Mesodermal cell (in vitro differentiated cells): ENCODE measurements at regions not wholly inside any gene's neighbourhood (a gene's known extent, or its start where the extent isn't known, plus 50 kb on each side); places are given as distances from the start of the nearest gene placed in this dataset.
A peak's percentile ranks its signal among the peaks of the same experiment; 100 is the strongest.
"Not testable (repeated sequence)": the region's sequence is repeated elsewhere in the genome, so short reads cannot be mapped to it uniquely, and the experiment has no call there.

Source experiments
- H3K27ac ChIP-seq: 2 replicates; pipeline ENCODE4 v1.7.0; 2013; ENCODE audit warnings: mild to moderate bottlenecking, low read depth, low read length, moderate library complexity; ENCODE audit not compliant: severe bottlenecking
- H3K36me3 ChIP-seq: 2 replicates; pipeline ENCODE4 v1.7.1; 2013; ENCODE audit warnings: mild to moderate bottlenecking, low read length, moderate library complexity; ENCODE audit not compliant: control insufficient read depth, insufficient read depth
- H3K4me1 ChIP-seq: one replicate; pipeline ENCODE4 v1.7.1; 2013; ENCODE audit warnings: mild to moderate bottlenecking, low read length; ENCODE audit not compliant: insufficient read depth, control insufficient read depth, poor library complexity, severe bottlenecking
- H3K4me3 ChIP-seq: 2 replicates; pipeline ENCODE4 v1.7.0; 2013; ENCODE audit warnings: low read length, control low read depth, mild to moderate bottlenecking; ENCODE audit not compliant: insufficient read depth, poor library complexity, severe bottlenecking; ENCODE audit errors: extremely low read depth
- H3K9me3 ChIP-seq: 2 replicates; pipeline ENCODE4 v1.7.1; 2013; ENCODE audit warnings: mild to moderate bottlenecking, low read length, moderate library complexity; ENCODE audit not compliant: control insufficient read depth
- whole genome bisulfite sequencing, 2 experiments: methylation state at CpG; one replicate each; pipeline ENCODE4 v1.1.5; 2013; ENCODE audit warnings: missing lambda C conversion rate in 2 of 2; ENCODE audit not compliant: insufficient coverage in 2 of 2; 5-methylcytosine and 5-hydroxymethylcytosine counted together

DNA sequence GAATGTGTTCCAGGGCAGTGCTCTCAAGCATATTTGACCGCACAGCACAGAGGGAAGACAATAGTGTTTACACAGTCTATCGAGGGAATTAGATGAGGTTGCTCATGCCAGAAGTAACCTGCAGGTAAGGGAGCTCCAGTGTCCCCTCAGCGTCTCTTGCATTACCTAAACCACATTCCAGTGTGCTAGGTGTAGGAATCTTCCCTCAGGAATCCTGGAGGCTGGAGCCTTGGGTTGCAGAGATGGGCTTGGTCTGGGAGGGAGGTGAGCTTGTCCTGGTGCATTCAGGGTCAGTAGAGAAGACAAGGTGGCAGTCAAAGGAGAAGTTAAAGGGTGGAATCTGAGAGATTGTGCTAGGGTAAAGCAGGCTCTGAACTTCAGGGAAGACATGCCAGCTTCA, 56.3 kb downstream of the SOX14 start:
- Histone ChIP-seq H3K4me3 (no peak overlapping the region), H3K4me1 (no peaks in the 10 kb centered on the region)

DNA sequence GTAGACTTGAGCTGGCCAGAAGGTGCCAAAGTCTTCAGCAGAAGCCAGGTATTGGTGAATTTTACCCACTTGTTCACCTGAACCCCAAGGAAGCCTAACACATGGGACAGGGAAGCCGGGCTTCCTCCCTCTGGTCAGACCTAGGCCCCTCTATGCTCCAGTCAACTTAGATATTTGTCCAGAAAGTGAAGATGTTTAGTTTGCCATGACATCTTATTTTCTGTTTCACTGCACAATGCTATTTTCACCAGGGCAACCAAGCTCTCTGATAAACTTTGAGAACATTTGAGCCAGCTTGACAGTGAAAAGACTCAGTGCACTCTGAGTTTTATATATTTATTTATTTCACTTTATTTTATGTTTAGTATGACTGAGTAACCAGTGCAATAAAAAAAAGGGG, 71.0 kb downstream of the SOX14 start:
- Histone ChIP-seq H3K36me3 (no peaks in the 10 kb centered on the region), H3K4me3 (no peak overlapping the region)
- WGBS, 2 experiments, result 100% methylated on average over 1 of the region's 1 CpG; no CpG with 5 or more reads in 1 of the 2 experiments

More for the DNA sequence above, 56.3 kb downstream of the SOX14 start:
- no peaks in the 10 kb centered on the region for H3K36me3 ChIP-seq
- H3K27ac ChIP-seq, result no peak overlapping the region
- 83 to 100% methylated on average over 1 of the region's 3 CpGs for WGBS, 2 experiments
- H3K9me3 ChIP-seq, result no peaks in the 10 kb centered on the region

DNA sequence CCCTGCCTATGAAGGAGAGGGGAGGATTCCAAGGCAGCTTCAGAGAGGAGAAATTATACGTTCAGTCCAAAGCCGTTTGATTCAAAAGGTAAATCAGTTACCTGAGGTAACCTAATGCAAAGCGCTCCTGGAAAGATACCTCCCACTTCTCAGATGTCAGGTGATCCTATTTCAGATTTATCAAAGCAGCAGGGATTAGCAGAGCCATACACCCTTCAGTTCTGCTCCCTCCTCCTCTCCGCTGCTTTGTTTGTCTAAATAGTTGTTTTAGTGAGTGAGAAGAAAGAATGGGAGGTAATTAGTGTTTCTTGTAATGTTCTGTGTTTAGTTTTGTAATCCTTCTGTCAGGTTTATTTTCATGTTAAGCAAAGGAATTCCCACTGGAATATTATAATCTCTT, 81.1 kb downstream of the SOX14 start:
- H3K4me3 ChIP-seq, result no peak overlapping the region
- no peak overlapping the region for H3K27ac ChIP-seq
- WGBS, 2 experiments, result 59 to 60% methylated on average over 3 of the region's 4 CpGs
- no peaks in the 10 kb centered on the region for H3K9me3 ChIP-seq
- no peaks in the 10 kb centered on the region for H3K36me3 ChIP-seq
- H3K4me1 ChIP-seq, result no peaks in the 10 kb centered on the region

More for the DNA sequence above, 71.0 kb downstream of the SOX14 start:
- Histone ChIP-seq H3K4me1 (no peaks in the 10 kb centered on the region), H3K27ac (no peak overlapping the region), H3K9me3 (no peaks in the 10 kb centered on the region)

DNA sequence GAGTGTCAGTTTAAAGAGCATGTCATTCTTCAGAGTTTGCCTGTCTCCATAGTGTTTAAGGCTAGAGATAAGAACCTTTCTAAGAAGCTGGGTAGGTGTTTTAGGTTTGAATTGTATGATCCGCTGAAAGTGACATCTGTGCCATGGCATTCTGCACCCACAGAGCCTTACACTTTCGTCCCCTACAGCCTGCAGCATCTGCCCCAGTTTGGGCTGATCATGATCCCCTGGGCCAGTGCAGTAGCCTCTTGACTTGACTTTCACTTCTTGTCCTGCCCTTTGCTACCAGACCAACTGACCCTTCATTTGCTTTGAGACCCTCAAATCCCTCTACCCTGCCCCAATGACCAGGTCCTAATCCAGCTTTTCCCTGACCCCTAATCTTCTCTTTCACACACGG, 81.6 kb downstream of the SOX14 start:
- 82 to 95% methylated on average over 2 to 3 of the region's 3 CpGs for WGBS, 2 experiments

DNA sequence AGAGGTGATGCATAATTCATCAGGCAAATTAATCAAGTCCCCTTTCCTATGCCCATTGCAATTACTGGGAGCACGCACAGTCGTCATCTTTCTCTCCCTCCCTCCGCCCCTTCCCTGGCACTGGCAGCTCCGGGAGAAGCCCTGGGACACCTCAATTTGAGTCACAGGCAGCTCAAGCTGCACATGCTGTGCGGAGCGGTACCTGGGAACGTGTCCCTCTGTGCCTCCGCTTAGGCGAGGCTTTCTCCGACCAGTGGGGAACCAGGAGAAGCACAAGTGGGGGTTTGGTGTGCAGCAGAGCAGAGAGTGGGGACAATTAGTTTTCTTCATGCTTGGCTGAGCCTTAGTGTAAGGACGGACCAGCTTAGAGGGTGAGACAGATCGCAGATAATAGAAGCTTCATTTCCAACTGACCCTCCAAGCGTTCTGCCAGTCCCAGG, 88.3 kb downstream of the SOX14 start:
- no peak overlapping the region for H3K4me3 ChIP-seq
- WGBS, 2 experiments, result 88 to 90% methylated on average over 9 to 13 of the region's 13 CpGs
- no peak overlapping the region for H3K27ac ChIP-seq
- H3K4me1 ChIP-seq, result peaks cover 11% of the 10 kb centered on the region
- H3K36me3 ChIP-seq, result no peaks in the 10 kb centered on the region
- H3K9me3 ChIP-seq, result no peaks in the 10 kb centered on the region

More for the DNA sequence above, 81.6 kb downstream of the SOX14 start:
- H3K27ac ChIP-seq, result no peak overlapping the region
- no peaks in the 10 kb centered on the region for H3K9me3 ChIP-seq
- no peaks in the 10 kb centered on the region for H3K4me1 ChIP-seq
- H3K4me3 ChIP-seq, result no peak overlapping the region
- H3K36me3 ChIP-seq, result no peaks in the 10 kb centered on the region

DNA sequence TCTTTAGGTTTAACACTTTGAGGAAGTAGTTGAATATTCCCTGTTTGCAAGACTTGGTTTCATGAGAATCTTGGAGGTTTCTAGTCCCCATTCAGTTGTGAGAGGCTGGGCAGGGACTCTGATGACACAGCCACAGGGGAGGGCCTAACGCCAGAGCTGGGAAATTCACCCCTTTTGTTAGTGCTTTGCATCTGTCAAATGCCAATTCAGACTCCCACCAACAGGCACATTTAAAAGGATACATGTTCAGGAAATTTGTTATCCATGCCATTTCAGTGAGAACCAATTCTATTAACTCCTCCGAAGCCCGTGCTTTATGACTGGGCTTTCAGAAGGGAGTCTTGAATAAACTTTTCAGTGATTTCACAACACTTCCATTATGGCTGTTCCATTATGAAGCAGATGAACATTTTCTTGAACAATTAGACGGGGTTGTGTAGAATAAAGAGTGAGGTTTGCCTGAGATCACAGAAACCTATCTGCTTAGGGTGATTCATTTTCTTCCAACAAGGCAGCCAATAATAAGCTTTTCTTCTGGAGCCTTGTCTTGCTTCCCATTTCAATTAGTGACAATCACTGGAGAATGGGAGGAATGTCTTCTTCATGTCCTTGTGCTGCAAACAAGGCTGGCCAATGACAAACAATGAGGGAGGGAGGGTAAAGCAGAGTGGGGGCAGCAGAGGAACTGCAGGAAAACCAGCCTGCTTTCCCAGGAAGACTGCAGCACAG, 90.6 kb downstream of the SOX14 start:
- no peaks in the 10 kb centered on the region for H3K9me3 ChIP-seq
- peak overlapping the region; percentile 64 for H3K27ac ChIP-seq
- WGBS, 2 experiments, result 25 to 57% methylated on average over 2 of the region's 4 CpGs
- H3K36me3 ChIP-seq, result no peaks in the 10 kb centered on the region
- peaks cover 11% of the 10 kb centered on the region for H3K4me1 ChIP-seq
- no peak overlapping the region for H3K4me3 ChIP-seq

DNA sequence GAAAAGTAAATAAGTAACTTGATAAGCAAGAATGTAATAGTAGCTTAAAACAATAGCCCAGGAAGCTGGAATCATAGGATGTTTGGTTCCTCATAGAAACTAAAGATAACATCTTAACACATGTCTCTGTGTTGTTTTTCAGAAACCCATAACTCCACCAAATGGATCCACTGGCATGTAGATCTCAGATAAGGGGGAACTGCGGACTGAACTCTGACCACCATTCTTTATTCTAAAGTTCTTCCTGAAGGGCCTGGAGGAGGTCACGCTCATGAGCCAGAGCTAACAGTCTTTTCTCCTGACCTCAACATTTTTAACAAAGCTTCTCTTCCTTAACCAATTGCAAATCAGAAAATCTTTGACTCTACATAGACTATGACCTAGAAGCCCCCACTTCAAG, 101.9 kb downstream of the SOX14 start:
- peaks cover 5% of the 10 kb centered on the region for H3K9me3 ChIP-seq
- H3K4me3 ChIP-seq, result no peak overlapping the region
- H3K27ac ChIP-seq, result no peak overlapping the region
- 90 to 100% methylated on average over 2 of the region's 2 CpGs for WGBS, 2 experiments
- H3K4me1 ChIP-seq, result peaks cover 4% of the 10 kb centered on the region
- H3K36me3 ChIP-seq, result no peaks in the 10 kb centered on the region

DNA sequence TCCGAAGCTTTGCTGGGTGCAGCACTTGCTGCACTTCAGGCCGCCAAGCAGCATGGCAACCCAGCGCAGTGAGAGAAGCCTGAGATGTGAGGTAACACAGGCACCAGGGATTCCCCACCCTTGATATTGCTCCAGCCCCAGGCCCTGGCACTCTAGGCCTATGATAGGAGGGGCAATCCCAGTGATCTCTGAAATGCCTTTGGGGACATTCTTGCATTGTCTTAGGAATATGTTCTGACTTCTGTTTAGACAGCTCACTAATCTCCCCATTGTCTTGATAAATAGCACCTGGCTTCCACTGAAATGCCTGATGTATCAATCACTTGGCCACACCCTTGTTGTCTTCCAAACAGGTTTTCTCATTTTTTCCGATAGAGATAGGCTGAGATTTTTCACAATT, 102.8 kb downstream of the SOX14 start:
- Histone ChIP-seq H3K9me3 (peaks cover 5% of the 10 kb centered on the region), H3K36me3 (no peaks in the 10 kb centered on the region), H3K4me1 (peaks cover 4% of the 10 kb centered on the region), H3K4me3 (no peak overlapping the region), H3K27ac (no peak overlapping the region)
- WGBS, 2 experiments, result 92 to 93% methylated on average over 2 to 4 of the region's 4 CpGs

DNA sequence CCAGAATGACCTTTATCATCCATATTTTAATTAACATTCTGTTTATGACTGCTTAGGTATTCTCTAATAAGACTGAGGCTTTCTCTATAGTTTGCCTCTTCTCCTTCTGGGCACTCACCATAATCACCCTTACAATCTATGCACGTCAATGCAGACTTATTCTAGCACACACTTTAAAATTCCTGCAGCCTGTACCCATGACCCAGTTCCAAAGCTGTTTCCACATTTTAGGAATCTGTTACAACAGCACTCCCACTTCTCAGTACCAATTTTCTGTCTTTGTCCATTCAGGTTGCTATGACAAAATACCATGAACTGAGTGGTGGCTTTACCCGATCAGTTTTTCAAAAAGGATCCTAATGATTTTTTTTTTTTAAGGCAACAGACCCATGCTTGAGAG, 103.5 kb downstream of the SOX14 start:
- peaks cover 4% of the 10 kb centered on the region for H3K4me1 ChIP-seq
- H3K9me3 ChIP-seq, result peaks cover 5% of the 10 kb centered on the region
- no peaks in the 10 kb centered on the region for H3K36me3 ChIP-seq
- 91 to 97% methylated on average over 1 to 2 of the region's 2 CpGs for WGBS, 2 experiments
- no peak overlapping the region for H3K4me3 ChIP-seq
- no peak overlapping the region for H3K27ac ChIP-seq

DNA sequence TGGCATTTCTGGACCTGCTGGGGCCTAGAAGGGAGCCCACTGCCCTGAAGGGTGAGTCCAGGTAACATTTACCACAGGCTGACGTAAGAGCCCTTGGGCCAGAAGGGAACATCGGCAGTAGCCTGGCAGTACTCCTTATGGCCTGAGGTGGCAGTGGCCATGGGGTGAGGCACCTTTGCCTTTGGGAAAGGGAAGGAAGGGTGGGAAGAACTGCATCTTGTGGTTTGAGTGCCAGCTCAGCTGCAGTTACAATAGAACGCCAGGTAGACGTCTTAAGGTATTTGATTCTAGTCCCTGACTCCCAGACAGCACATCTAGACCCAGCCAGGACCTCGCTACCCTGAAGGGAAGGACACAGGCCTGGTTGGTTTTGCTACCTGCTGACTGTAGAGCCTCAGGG, 104.9 kb downstream of the SOX14 start:
- Histone ChIP-seq H3K27ac (no peak overlapping the region), H3K4me3 (no peak overlapping the region)
- 89 to 100% methylated on average over 2 to 4 of the region's 5 CpGs for WGBS, 2 experiments

DNA sequence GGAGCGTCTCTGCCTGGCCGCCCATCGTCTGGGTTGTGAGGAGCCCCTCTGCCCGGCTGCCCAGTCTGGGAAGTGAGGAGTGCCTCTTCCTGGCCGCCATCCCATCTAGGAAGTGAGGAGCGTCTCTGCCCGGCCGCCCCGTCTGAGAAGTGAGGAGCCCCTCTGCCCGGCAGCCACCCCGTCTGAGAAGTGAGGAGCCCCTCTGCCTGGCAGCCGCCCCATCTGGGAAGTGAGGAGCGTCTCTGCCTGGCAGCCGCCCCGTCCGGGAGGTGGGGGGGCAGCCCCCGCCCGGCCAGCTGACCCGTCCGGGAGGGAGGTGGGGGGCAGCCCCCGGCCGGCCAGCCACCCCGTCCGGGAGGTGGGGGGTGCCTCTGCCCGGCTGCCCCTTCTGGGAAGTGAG, 108.5 kb downstream of the SOX14 start:
- not testable (repeated sequence) for H3K9me3 ChIP-seq, H3K27ac ChIP-seq, H3K4me3 ChIP-seq, H3K4me1 ChIP-seq, H3K36me3 ChIP-seq
- 97 to 100% methylated on average over 5 to 14 of the region's 25 CpGs for WGBS, 2 experiments

More for the DNA sequence above, 104.9 kb downstream of the SOX14 start:
- Histone ChIP-seq H3K9me3 (peaks cover 5% of the 10 kb centered on the region), H3K4me1 (peaks cover 4% of the 10 kb centered on the region), H3K36me3 (no peaks in the 10 kb centered on the region)
